HK-2 (cell line): ENCODE measurements at regions not wholly inside any gene's neighbourhood (a gene's known extent, or its start where the extent isn't known, plus 50 kb on each side); places are given as distances from the start of the nearest gene placed in this dataset.
"Not testable (repeated sequence)": the region's sequence is repeated elsewhere in the genome, so short reads cannot be mapped to it uniquely, and the experiment has no call there.

ENCODE experiments used
- DNase-seq: peaks from one replicate; pipeline ENCODE4 v3.0.0-alpha.2; 2018; ENCODE audit not compliant: unreplicated experiment

- DNase-seq, result no peak
Observed at GRCh38 chr2:14752295-14752694, 119.8 kb downstream of the LRATD1 start.

- no peak for DNase-seq
Observed at GRCh38 chr2:14756122-14756541, 123.6 kb downstream of the LRATD1 start.

- peak; percentile 43 for DNase-seq
Observed at GRCh38 chr2:14756981-14757657, 124.6 kb downstream of the LRATD1 start.

- DNase-seq, result no peak
Observed at GRCh38 chr2:14759082-14759481, 126.6 kb downstream of the LRATD1 start.

- no peak for DNase-seq
Observed at GRCh38 chr2:14760169-14760568, 127.7 kb downstream of the LRATD1 start.

GRCh38 chr2:14761118-14761517 lies 128.6 kb downstream of the LRATD1 start:
- no peak for DNase-seq

- DNase-seq, result no peak
Observed at GRCh38 chr2:14773696-14774095, 141.2 kb downstream of the LRATD1 start.

- no peak for DNase-seq
Observed at GRCh38 chr2:14774436-14774968, 142.0 kb downstream of the LRATD1 start.

- DNase-seq, result no peak
Observed at GRCh38 chr2:14776216-14776615, 143.7 kb downstream of the LRATD1 start.

GRCh38 chr2:14778015-14778414 lies 145.5 kb downstream of the LRATD1 start:
- no peak for DNase-seq

- DNase-seq, result no peak
Observed at GRCh38 chr2:14779252-14779651, 146.7 kb downstream of the LRATD1 start.

- DNase-seq, result no peak
Observed at GRCh38 chr2:14781142-14781541, 148.6 kb downstream of the LRATD1 start.

GRCh38 chr2:14788814-14789213 lies 156.3 kb downstream of the LRATD1 start:
- DNase-seq, result not testable (repeated sequence)

- no peak for DNase-seq
Observed at GRCh38 chr2:14790041-14790640, 157.6 kb downstream of the LRATD1 start.

- DNase-seq, result no peak
Observed at GRCh38 chr2:14803994-14804393, 171.5 kb downstream of the LRATD1 start.

GRCh38 chr2:14804902-14805301 lies 172.4 kb downstream of the LRATD1 start:
- DNase-seq, result no peak

GRCh38 chr2:14806613-14807012 lies 174.1 kb downstream of the LRATD1 start:
- no peak for DNase-seq

GRCh38 chr2:14815201-14815600 lies 182.7 kb downstream of the LRATD1 start:
- no peak for DNase-seq

- no peak for DNase-seq
Observed at GRCh38 chr2:14816069-14817060, 183.8 kb downstream of the LRATD1 start.

GRCh38 chr2:14817848-14818247 lies 185.3 kb downstream of the LRATD1 start:
- no peak for DNase-seq

GRCh38 chr2:14826518-14826917 lies 194.0 kb downstream of the LRATD1 start:
- no peak for DNase-seq
